ENCODE measurements at regions not wholly inside any gene's neighbourhood (a gene's known extent, or its start where the extent isn't known, plus 50 kb on each side); places are given as distances from the start of the nearest gene placed in this dataset.

- TF ChIP-seq, protein P1, sequence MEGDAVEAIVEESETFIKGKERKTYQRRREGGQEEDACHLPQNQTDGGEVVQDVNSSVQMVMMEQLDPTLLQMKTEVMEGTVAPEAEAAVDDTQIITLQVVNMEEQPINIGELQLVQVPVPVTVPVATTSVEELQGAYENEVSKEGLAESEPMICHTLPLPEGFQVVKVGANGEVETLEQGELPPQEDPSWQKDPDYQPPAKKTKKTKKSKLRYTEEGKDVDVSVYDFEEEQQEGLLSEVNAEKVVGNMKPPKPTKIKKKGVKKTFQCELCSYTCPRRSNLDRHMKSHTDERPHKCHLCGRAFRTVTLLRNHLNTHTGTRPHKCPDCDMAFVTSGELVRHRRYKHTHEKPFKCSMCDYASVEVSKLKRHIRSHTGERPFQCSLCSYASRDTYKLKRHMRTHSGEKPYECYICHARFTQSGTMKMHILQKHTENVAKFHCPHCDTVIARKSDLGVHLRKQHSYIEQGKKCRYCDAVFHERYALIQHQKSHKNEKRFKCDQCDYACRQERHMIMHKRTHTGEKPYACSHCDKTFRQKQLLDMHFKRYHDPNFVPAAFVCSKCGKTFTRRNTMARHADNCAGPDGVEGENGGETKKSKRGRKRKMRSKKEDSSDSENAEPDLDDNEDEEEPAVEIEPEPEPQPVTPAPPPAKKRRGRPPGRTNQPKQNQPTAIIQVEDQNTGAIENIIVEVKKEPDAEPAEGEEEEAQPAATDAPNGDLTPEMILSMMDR (IDR thresholded peaks at IDR 0.05), result peak in 4 of 6 experiments; percentile 24 to 50 (median 40)
- no peak for TF ChIP-seq POLR2A (IDR thresholded peaks at IDR 0.05)
Measured at GRCh38 chr4:45453258-45453853, 670.5 kb downstream of the GABRG1 start.

Data from Peyer's patch (tissue), 4 donors.